ENCODE measurements at regions not wholly inside any gene's neighbourhood (a gene's known extent, or its start where the extent isn't known, plus 50 kb on each side); places are given as distances from the start of the nearest gene placed in this dataset.

DNA sequence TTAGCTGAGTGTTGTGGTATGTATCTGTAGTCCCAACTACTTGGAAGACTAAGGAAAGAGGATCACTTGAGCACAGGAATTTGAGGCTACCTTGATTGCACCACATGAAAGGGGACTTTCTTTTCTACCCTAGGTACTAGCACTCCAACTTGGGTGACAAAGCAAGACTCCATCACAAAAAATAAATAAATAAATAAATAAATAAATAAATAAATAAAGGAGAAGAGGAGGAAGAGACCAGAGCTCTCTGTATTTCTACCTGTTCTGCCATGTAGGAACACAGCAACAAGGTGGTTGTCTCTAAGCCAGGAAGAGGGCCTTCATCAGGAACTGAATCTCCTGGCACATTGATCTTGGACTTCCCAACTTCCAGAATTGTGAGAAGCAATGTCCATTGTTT is 118.6 kb downstream of the HMHB1 start:
- no peak overlapping the region for H3K27ac ChIP-seq (ENCODE audit: low read depth in 2 of 2, low read length in 2 of 2)
- no peak for DNase-seq
- no peaks in the 10 kb centered on the region for H3K36me3 ChIP-seq (ENCODE audit: control insufficient read depth in 2 of 3, insufficient read depth in 3 of 3, low read length in 3 of 3)
- intact Hi-C loops (cut with DNase I), result no loop called here
- TF ChIP-seq, protein P1, sequence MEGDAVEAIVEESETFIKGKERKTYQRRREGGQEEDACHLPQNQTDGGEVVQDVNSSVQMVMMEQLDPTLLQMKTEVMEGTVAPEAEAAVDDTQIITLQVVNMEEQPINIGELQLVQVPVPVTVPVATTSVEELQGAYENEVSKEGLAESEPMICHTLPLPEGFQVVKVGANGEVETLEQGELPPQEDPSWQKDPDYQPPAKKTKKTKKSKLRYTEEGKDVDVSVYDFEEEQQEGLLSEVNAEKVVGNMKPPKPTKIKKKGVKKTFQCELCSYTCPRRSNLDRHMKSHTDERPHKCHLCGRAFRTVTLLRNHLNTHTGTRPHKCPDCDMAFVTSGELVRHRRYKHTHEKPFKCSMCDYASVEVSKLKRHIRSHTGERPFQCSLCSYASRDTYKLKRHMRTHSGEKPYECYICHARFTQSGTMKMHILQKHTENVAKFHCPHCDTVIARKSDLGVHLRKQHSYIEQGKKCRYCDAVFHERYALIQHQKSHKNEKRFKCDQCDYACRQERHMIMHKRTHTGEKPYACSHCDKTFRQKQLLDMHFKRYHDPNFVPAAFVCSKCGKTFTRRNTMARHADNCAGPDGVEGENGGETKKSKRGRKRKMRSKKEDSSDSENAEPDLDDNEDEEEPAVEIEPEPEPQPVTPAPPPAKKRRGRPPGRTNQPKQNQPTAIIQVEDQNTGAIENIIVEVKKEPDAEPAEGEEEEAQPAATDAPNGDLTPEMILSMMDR (IDR thresholded peaks at IDR 0.05; ENCODE audit: borderline replicate concordance, extremely low read depth, insufficient read depth), result no peak
- peaks cover 0 to under 1% (median 0%) of the 10 kb centered on the region in 3 donors for H3K9me3 ChIP-seq (ENCODE audit: control insufficient read depth in 2 of 3, insufficient read depth in 1 of 3, low read length in 3 of 3)
- H3K4me1 ChIP-seq (ENCODE audit: control insufficient read depth in 2 of 3, insufficient read depth in 2 of 3, low read depth in 1 of 3, low read length in 3 of 3), result no peaks in the 10 kb centered on the region
- no peak overlapping the region for H3K9ac ChIP-seq (ENCODE audit: low read length in 3 of 3)
- FAIRE-seq, result no peak
- no peak overlapping the region for H3K4me3 ChIP-seq (ENCODE audit: low read length in 3 of 3)
- H3K27me3 ChIP-seq (ENCODE audit: control insufficient read depth, insufficient read depth, low read length), result no peaks in the 10 kb centered on the region

DNA sequence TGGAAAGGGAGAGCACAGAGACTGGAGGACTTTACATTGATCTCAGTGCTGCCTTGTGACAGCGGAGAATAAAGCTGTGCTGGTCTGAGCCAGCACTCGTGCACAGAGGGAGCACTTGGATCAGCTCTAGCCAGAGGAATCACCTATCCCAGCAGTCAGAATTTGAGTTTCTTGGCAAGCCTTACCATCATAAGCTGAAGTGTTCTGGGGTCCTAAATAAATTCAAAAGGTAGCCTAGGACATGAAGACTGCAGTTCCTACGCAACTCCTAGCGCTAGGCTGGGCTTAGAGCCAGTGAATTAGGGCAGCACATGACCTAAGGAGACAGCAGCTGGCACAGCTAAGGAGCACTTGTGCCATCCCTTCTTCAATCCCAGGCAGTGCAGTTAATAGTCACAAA is 119.5 kb downstream of the HMHB1 start:
- H3K9me3 ChIP-seq (ENCODE audit: control insufficient read depth in 2 of 3, insufficient read depth in 1 of 3, low read length in 3 of 3), result peaks cover 0 to 4% (median 0%) of the 10 kb centered on the region in 3 donors
- no peak overlapping the region for H3K9ac ChIP-seq (ENCODE audit: low read length in 3 of 3)
- H3K4me3 ChIP-seq (ENCODE audit: low read length in 3 of 3), result no peak overlapping the region
- TF ChIP-seq, protein P1 (IDR thresholded peaks at IDR 0.05; ENCODE audit: borderline replicate concordance, extremely low read depth, insufficient read depth), result no peak
- no peak overlapping the region for H3K27ac ChIP-seq (ENCODE audit: low read depth in 2 of 2, low read length in 2 of 2)
- intact Hi-C loops (cut with DNase I), result no loop called here
- H3K36me3 ChIP-seq (ENCODE audit: control insufficient read depth in 2 of 3, insufficient read depth in 3 of 3, low read length in 3 of 3), result no peaks in the 10 kb centered on the region
- DNase-seq (peak in 1 of 5 donors; percentile 2), FAIRE-seq (no peak)
- no peaks in the 10 kb centered on the region for H3K4me1 ChIP-seq (ENCODE audit: control insufficient read depth in 2 of 3, insufficient read depth in 2 of 3, low read depth in 1 of 3, low read length in 3 of 3)
- no peaks in the 10 kb centered on the region for H3K27me3 ChIP-seq (ENCODE audit: control insufficient read depth, insufficient read depth, low read length)

DNA sequence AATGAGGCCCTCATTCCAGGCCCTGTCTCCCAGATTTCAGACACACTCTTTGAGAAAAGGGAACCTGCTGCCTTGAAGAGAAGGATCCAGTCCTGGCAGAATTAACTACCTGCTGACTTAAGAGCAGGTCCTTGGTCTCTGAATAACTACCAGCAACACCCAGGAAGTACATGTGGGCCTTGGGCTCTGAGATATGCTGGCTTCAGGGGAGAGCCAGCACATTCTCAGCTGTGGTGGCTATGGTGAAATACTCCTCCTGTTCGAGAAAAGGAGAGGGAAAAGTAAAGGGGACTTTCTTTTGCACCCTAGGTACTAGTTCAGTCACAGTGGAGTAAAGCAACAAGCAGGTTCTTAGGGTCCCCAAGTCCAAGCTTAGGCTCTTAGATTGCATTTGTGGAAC is 120.0 kb downstream of the HMHB1 start:
- Histone ChIP-seq H3K27me3 (ENCODE audit: control insufficient read depth, insufficient read depth, low read length) (no peaks in the 10 kb centered on the region), H3K27ac (ENCODE audit: low read depth in 2 of 2, low read length in 2 of 2) (no peak overlapping the region), H3K9ac (ENCODE audit: low read length in 3 of 3) (no peak overlapping the region), H3K4me1 (ENCODE audit: control insufficient read depth in 2 of 3, insufficient read depth in 2 of 3, low read depth in 1 of 3, low read length in 3 of 3) (no peaks in the 10 kb centered on the region), H3K4me3 (ENCODE audit: low read length in 3 of 3) (no peak overlapping the region), H3K9me3 (ENCODE audit: control insufficient read depth in 2 of 3, insufficient read depth in 1 of 3, low read length in 3 of 3) (peaks cover 0 to 4% (median 0%) of the 10 kb centered on the region in 3 donors), H3K36me3 (ENCODE audit: control insufficient read depth in 2 of 3, insufficient read depth in 3 of 3, low read length in 3 of 3) (no peaks in the 10 kb centered on the region)
- intact Hi-C loops (cut with DNase I), result no loop called here
- FAIRE-seq (no peak), DNase-seq (peak in 1 of 5 donors; percentile 0)
- TF ChIP-seq, protein P1 (IDR thresholded peaks at IDR 0.05; ENCODE audit: borderline replicate concordance, extremely low read depth, insufficient read depth), result no peak

DNA sequence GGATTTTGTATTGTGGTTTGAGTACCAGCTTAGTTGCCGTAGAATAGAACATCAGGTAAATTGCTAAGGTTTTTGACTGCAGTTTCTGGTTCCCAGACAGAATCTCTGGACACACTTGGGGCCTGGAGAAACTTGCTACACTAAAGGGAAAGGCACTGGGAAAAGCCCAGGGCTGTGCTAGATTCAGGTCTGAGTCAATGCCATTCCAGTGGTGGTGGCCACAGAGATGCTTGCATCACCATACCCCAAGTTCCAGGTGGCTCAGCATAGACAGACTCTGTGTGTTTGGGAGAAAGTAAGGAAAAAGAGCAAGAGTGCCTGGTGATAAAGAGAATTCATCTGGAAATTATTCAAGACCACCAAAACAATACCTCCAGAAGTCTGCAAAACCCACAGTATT is 120.6 kb downstream of the HMHB1 start:
- FAIRE-seq, result no peak
- Histone ChIP-seq H3K27ac (ENCODE audit: low read depth in 2 of 2, low read length in 2 of 2) (no peak overlapping the region), H3K4me1 (ENCODE audit: control insufficient read depth in 2 of 3, insufficient read depth in 2 of 3, low read depth in 1 of 3, low read length in 3 of 3) (no peaks in the 10 kb centered on the region)

More for the DNA sequence above, 120.6 kb downstream of the HMHB1 start:
- Histone ChIP-seq H3K36me3 (ENCODE audit: control insufficient read depth in 2 of 3, insufficient read depth in 3 of 3, low read length in 3 of 3) (no peaks in the 10 kb centered on the region), H3K9ac (ENCODE audit: low read length in 3 of 3) (no peak overlapping the region), H3K4me3 (ENCODE audit: low read length in 3 of 3) (no peak overlapping the region), H3K9me3 (ENCODE audit: control insufficient read depth in 2 of 3, insufficient read depth in 1 of 3, low read length in 3 of 3) (peaks cover 0 to 4% (median 0%) of the 10 kb centered on the region in 3 donors), H3K27me3 (ENCODE audit: control insufficient read depth, insufficient read depth, low read length) (no peaks in the 10 kb centered on the region)
- TF ChIP-seq, protein P1 (IDR thresholded peaks at IDR 0.05; ENCODE audit: borderline replicate concordance, extremely low read depth, insufficient read depth), result no peak
- no peak for DNase-seq
- intact Hi-C loops (cut with DNase I), result no loop called here
